ENCODE measurements at regions not wholly inside any gene's neighbourhood (a gene's known extent, or its start where the extent isn't known, plus 50 kb on each side); places are given as distances from the start of the nearest gene placed in this dataset.

DNA sequence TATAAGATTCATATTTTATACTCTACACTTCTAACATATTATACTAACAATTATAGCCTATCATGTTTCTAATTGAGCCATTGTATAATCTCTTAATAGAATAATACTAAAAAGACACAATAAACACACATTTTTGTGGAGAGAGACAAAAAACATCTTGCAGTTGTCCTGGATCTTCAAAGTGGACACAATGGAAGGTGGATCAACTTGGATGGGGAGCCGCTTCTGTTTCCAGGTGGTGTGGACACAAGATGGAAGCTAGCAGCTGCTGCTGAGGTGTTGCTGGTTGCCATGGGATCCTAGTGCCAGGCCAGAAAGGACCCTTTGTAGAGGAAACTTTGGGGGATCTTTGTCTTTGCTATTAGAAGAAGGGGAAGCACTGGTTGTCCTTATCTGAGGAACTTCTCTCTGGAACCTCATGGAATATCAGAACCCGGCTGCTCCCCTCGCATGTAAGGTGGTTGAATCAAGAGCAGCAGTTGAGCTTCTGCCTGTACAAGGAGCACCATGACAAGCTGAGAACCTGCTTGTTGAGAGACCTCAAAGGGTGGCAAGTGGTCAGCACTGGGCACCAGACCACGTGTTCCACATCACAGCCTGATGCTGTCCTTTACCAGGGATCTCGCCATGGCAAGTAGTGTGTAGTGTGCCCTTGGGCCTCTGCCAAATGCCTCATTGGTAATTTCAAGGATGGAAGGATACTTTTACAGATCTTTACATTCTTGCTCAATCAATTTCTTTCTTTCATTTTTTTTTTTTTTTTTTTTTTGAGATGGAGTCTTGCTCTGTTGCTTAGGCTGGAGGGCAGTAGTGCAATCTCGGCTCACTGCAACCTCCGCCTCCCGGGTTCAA lies 232.2 kb downstream of the MYCN start:
- TF ChIP-seq MAZ (IDR thresholded peaks at IDR 0.05; ENCODE audit: borderline replicate concordance, low read depth, low read length) (no peak), USF2 (IDR thresholded peaks at IDR 0.05; ENCODE audit: low read depth, low read length) (no peak), POLR2A (IDR thresholded peaks at IDR 0.05; ENCODE audit: low read depth, low read length) (no peak), MAFK (IDR thresholded peaks at IDR 0.05; ENCODE audit: low read depth, low read length) (no peak), CEBPB (IDR thresholded peaks at IDR 0.05; ENCODE audit: low read depth, low read length) (no peak), RAD21 (IDR thresholded peaks at IDR 0.05; ENCODE audit: low read length) (no peak), SMC3 (IDR thresholded peaks at IDR 0.05; ENCODE audit: low read depth, low read length) (no peak), MXI1 (IDR thresholded peaks at IDR 0.05; ENCODE audit: borderline replicate concordance, low read depth, low read length) (no peak)
- TF ChIP-seq, protein P1, sequence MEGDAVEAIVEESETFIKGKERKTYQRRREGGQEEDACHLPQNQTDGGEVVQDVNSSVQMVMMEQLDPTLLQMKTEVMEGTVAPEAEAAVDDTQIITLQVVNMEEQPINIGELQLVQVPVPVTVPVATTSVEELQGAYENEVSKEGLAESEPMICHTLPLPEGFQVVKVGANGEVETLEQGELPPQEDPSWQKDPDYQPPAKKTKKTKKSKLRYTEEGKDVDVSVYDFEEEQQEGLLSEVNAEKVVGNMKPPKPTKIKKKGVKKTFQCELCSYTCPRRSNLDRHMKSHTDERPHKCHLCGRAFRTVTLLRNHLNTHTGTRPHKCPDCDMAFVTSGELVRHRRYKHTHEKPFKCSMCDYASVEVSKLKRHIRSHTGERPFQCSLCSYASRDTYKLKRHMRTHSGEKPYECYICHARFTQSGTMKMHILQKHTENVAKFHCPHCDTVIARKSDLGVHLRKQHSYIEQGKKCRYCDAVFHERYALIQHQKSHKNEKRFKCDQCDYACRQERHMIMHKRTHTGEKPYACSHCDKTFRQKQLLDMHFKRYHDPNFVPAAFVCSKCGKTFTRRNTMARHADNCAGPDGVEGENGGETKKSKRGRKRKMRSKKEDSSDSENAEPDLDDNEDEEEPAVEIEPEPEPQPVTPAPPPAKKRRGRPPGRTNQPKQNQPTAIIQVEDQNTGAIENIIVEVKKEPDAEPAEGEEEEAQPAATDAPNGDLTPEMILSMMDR (conservative IDR thresholded peaks at IDR 0.05; ENCODE audit: low read depth, low read length) = no peak

Data from IMR-90 (cell line).